ENCODE measurements at regions not wholly inside any gene's neighbourhood (a gene's known extent, or its start where the extent isn't known, plus 50 kb on each side); places are given as distances from the start of the nearest gene placed in this dataset.

GRCh38 chr6:150535818-150536220 is 63.9 kb upstream of the PLEKHG1 start:
- H3K36me3 Mint-ChIP-seq (ENCODE audit: low read depth, unreplicated experiment), result no peaks in the 10 kb centered on the region
- TF ChIP-seq CTCF (IDR thresholded peaks at IDR 0.05; ENCODE audit: unreplicated experiment), result no peak
- no peak overlapping the region for H3K27ac Mint-ChIP-seq (ENCODE audit: unreplicated experiment)
- H3K27me3 Mint-ChIP-seq (ENCODE audit: unreplicated experiment), result peaks cover 2% of the 10 kb centered on the region
- no peak overlapping the region for H3K4me3 Mint-ChIP-seq (ENCODE audit: unreplicated experiment)
- H3K4me1 Mint-ChIP-seq (ENCODE audit: unreplicated experiment), result peaks cover 13% of the 10 kb centered on the region
- no peaks in the 10 kb centered on the region for H3K9me3 Mint-ChIP-seq (ENCODE audit: unreplicated experiment)
- no peak for DNase-seq (ENCODE audit: low spot score)

GRCh38 chr6:150536835-150537234 is 62.9 kb upstream of the PLEKHG1 start:
- Mint-ChIP-seq H3K27ac (ENCODE audit: unreplicated experiment) (no peak overlapping the region), H3K9me3 (ENCODE audit: unreplicated experiment) (no peaks in the 10 kb centered on the region), H3K4me3 (ENCODE audit: unreplicated experiment) (no peak overlapping the region), H3K4me1 (ENCODE audit: unreplicated experiment) (peaks cover 13% of the 10 kb centered on the region), H3K36me3 (ENCODE audit: low read depth, unreplicated experiment) (no peaks in the 10 kb centered on the region), H3K27me3 (ENCODE audit: unreplicated experiment) (peaks cover 2% of the 10 kb centered on the region)
- no peak for DNase-seq (ENCODE audit: low spot score)
- TF ChIP-seq CTCF (IDR thresholded peaks at IDR 0.05; ENCODE audit: unreplicated experiment), result no peak

GRCh38 chr6:150537491-150537890 is 62.2 kb upstream of the PLEKHG1 start:
- Mint-ChIP-seq H3K4me3 (ENCODE audit: unreplicated experiment) (no peak overlapping the region), H3K27ac (ENCODE audit: unreplicated experiment) (no peak overlapping the region), H3K27me3 (ENCODE audit: unreplicated experiment) (peaks cover 2% of the 10 kb centered on the region), H3K36me3 (ENCODE audit: low read depth, unreplicated experiment) (no peaks in the 10 kb centered on the region), H3K4me1 (ENCODE audit: unreplicated experiment) (peaks cover 13% of the 10 kb centered on the region), H3K9me3 (ENCODE audit: unreplicated experiment) (no peaks in the 10 kb centered on the region)
- DNase-seq (ENCODE audit: low spot score), result no peak
- no peak for TF ChIP-seq CTCF (IDR thresholded peaks at IDR 0.05; ENCODE audit: unreplicated experiment)

GRCh38 chr6:150537893-150538292 is 61.8 kb upstream of the PLEKHG1 start:
- TF ChIP-seq CTCF (IDR thresholded peaks at IDR 0.05; ENCODE audit: unreplicated experiment), result no peak
- no peak for DNase-seq (ENCODE audit: low spot score)
- no peaks in the 10 kb centered on the region for H3K9me3 Mint-ChIP-seq (ENCODE audit: unreplicated experiment)
- H3K4me1 Mint-ChIP-seq (ENCODE audit: unreplicated experiment), result peaks cover 13% of the 10 kb centered on the region
- H3K27me3 Mint-ChIP-seq (ENCODE audit: unreplicated experiment), result peaks cover 2% of the 10 kb centered on the region
- H3K36me3 Mint-ChIP-seq (ENCODE audit: low read depth, unreplicated experiment), result no peaks in the 10 kb centered on the region
- no peak overlapping the region for H3K4me3 Mint-ChIP-seq (ENCODE audit: unreplicated experiment)
- no peak overlapping the region for H3K27ac Mint-ChIP-seq (ENCODE audit: unreplicated experiment)

- Mint-ChIP-seq H3K36me3 (ENCODE audit: low read depth, unreplicated experiment) (no peaks in the 10 kb centered on the region), H3K4me1 (ENCODE audit: unreplicated experiment) (peaks cover 13% of the 10 kb centered on the region), H3K4me3 (ENCODE audit: unreplicated experiment) (no peak overlapping the region), H3K27me3 (ENCODE audit: unreplicated experiment) (peaks cover 2% of the 10 kb centered on the region), H3K9me3 (ENCODE audit: unreplicated experiment) (no peaks in the 10 kb centered on the region), H3K27ac (ENCODE audit: unreplicated experiment) (no peak overlapping the region)
- DNase-seq (ENCODE audit: low spot score), result no peak
- TF ChIP-seq CTCF (IDR thresholded peaks at IDR 0.05; ENCODE audit: unreplicated experiment), result no peak
Observed at GRCh38 chr6:150539111-150539510, 60.6 kb upstream of the PLEKHG1 start.
